Kidney (tissue), 13 donors: ENCODE measurements at regions not wholly inside any gene's neighbourhood (a gene's known extent, or its start where the extent isn't known, plus 50 kb on each side); places are given as distances from the start of the nearest gene placed in this dataset.

Source experiments
- DNase-seq, 5 donors: peaks; one replicate each; pipeline ENCODE4 v3.0.0-alpha.2; 2013 to 2020
- FAIRE-seq: peaks from 2 replicates; lab custom pipeline; 2012; peaks lifted over from hg19 to GRCh38; lab: Jason Lieb, UNC
- H3K27ac ChIP-seq, 2 donors: one replicate each; pipeline ENCODE4 v1.7.0; 2013; ENCODE audit warnings: low read depth in 2 of 2, low read length in 2 of 2, inconsistent platforms in 1 of 2
- H3K27me3 ChIP-seq: one replicate; pipeline ENCODE4 v1.7.1; 2013; ENCODE audit warnings: low read length, inconsistent platforms; ENCODE audit not compliant: control insufficient read depth, insufficient read depth
- H3K36me3 ChIP-seq, 3 donors: one replicate each; pipeline versions ENCODE4 v1.7.0 to v1.7.1; 2013; ENCODE audit warnings: low read length in 3 of 3, control low read depth in 1 of 3, inconsistent platforms in 1 of 3; ENCODE audit not compliant: insufficient read depth in 3 of 3, control insufficient read depth in 2 of 3
- H3K4me1 ChIP-seq, 3 donors: one replicate each; pipeline versions ENCODE4 v1.7.0 to v1.7.1; 2013; ENCODE audit warnings: low read length in 3 of 3, inconsistent platforms in 1 of 3, low read depth in 1 of 3; ENCODE audit not compliant: control insufficient read depth in 2 of 3, insufficient read depth in 2 of 3
- H3K4me3 ChIP-seq, 3 donors: one replicate each; pipeline versions ENCODE4 v1.7.0 to v1.8.1; 2013; ENCODE audit warnings: low read length in 3 of 3, control low read depth in 1 of 3, inconsistent platforms in 1 of 3
- H3K9ac ChIP-seq, 3 donors: one replicate each; pipeline versions ENCODE4 v1.7.0 to v1.7.1; 2013; ENCODE audit warnings: low read length in 3 of 3, control low read depth in 1 of 3, inconsistent platforms in 1 of 3
- H3K9me3 ChIP-seq, 3 donors: one replicate each; pipeline versions ENCODE4 v1.7.0 to v1.7.1; 2013; ENCODE audit warnings: low read length in 3 of 3, control low read depth in 1 of 3, inconsistent platforms in 1 of 3; ENCODE audit not compliant: control insufficient read depth in 2 of 3, insufficient read depth in 1 of 3
- CTCF ChIP-seq: IDR thresholded peaks from 3 replicates; pipeline ENCODE4 v1.5.1; 2012; ENCODE audit warnings: mild to moderate bottlenecking, moderate library complexity, borderline replicate concordance; ENCODE audit not compliant: insufficient read depth; ENCODE audit errors: extremely low read depth
- intact Hi-C: fragments of 100-400 bp; cut with DNase I; formaldehyde crosslinking; loops from one replicate; pipeline ENCODE4 v1.11.1; 2022
- donor health status: control.
- donor health status: control.
- donor health status: control.
- donor health status: control.
- donor health status: control.
- donor health status: DM: yes; HTN: yes; CAD: no.
- donor health status: Normal renal cell carcinoma (clear cell type).

- DNase-seq: no peak
- intact Hi-C loops: no loop called here
- Histone ChIP-seq H3K36me3 (no peaks in the 10 kb centered on the region), H3K9ac (no peak overlapping the region), H3K27ac (no peak overlapping the region), H3K27me3 (no peaks in the 10 kb centered on the region), H3K4me1 (no peaks in the 10 kb centered on the region), H3K4me3 (no peak overlapping the region), H3K9me3 (no peaks in the 10 kb centered on the region)
- TF ChIP-seq CTCF: no peak
- no peak for FAIRE-seq
Observed at GRCh38 chr4:176467001-176467400, 147.2 kb downstream of the SPCS3 start.

GRCh38 chr4:176469546-176469945 lies 149.8 kb downstream of the SPCS3 start:
- FAIRE-seq (no peak), DNase-seq (no peak)
- H3K9ac ChIP-seq: no peak overlapping the region
- no peak overlapping the region for H3K27ac ChIP-seq
- intact Hi-C loops: no loop called here
- no peaks in the 10 kb centered on the region for H3K9me3 ChIP-seq
- no peak for TF ChIP-seq CTCF
- H3K27me3 ChIP-seq: no peaks in the 10 kb centered on the region
- H3K36me3 ChIP-seq: no peaks in the 10 kb centered on the region
- H3K4me3 ChIP-seq: no peak overlapping the region
- H3K4me1 ChIP-seq: no peaks in the 10 kb centered on the region

GRCh38 chr4:176470671-176471070 lies 150.9 kb downstream of the SPCS3 start:
- Histone ChIP-seq H3K4me1 (no peaks in the 10 kb centered on the region), H3K27me3 (no peaks in the 10 kb centered on the region), H3K4me3 (no peak overlapping the region), H3K9me3 (peaks cover 0 to 5% (median 0%) of the 10 kb centered on the region in 3 donors), H3K9ac (no peak overlapping the region), H3K36me3 (no peaks in the 10 kb centered on the region), H3K27ac (no peak overlapping the region)
- intact Hi-C loops: no loop called here
- no peak for TF ChIP-seq CTCF
- no peak for DNase-seq
- no peak for FAIRE-seq

- no peak overlapping the region for H3K9ac ChIP-seq
- TF ChIP-seq CTCF: no peak
- no peak overlapping the region for H3K27ac ChIP-seq
- H3K4me1 ChIP-seq: no peaks in the 10 kb centered on the region
- FAIRE-seq (no peak), DNase-seq (no peak)
- H3K27me3 ChIP-seq: no peaks in the 10 kb centered on the region
- peaks cover 0 to 8% (median 0%) of the 10 kb centered on the region in 3 donors for H3K9me3 ChIP-seq
- intact Hi-C loops: no loop called here
- no peaks in the 10 kb centered on the region for H3K36me3 ChIP-seq
- H3K4me3 ChIP-seq: no peak overlapping the region
Observed at GRCh38 chr4:176475067-176475466, 155.3 kb downstream of the SPCS3 start.
